ENCODE measurements at regions not wholly inside any gene's neighbourhood (a gene's known extent, or its start where the extent isn't known, plus 50 kb on each side); places are given as distances from the start of the nearest gene placed in this dataset.
"Not testable (repeated sequence)": the region's sequence is repeated elsewhere in the genome, so short reads cannot be mapped to it uniquely, and the experiment has no call there.

DNA sequence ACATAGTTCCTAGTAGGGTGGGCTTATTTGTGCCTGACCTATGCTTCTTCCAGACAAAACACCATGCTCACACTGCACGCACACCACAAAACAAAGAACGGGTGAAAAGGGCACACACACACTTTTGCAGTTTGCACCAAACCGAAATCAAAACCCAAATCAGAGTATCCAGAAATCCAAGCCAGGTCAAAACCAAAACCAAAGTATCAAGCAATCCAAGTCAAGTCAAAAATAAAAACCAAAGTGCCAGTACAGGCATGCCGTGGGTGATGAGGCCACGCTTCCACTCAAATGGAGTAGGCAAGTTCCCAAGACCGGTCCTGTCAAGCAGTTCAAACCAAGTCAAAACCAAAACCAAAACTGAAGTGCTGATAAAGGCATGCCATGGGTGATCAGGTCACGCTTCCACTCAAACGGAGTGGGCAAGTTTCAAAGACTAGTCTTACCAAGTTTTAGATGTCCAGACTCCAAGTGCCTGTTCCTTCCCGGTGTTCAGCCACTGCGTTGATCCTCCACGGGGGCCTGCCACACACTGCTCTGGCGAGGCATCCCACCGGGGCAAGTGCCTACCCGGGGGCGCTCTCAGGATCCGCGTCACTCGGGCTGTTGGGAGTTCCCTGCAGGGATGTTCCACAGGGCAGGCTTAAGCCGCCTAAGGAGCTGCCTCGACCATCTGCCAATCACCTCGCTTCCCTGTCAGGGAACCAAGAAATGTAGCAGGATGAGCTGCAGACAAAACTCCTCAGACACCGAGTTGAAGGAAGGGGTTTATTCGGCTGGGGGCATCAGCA lies 184.5 kb upstream of the SGO1 start:
- not testable (repeated sequence) for DNase-seq

DNA sequence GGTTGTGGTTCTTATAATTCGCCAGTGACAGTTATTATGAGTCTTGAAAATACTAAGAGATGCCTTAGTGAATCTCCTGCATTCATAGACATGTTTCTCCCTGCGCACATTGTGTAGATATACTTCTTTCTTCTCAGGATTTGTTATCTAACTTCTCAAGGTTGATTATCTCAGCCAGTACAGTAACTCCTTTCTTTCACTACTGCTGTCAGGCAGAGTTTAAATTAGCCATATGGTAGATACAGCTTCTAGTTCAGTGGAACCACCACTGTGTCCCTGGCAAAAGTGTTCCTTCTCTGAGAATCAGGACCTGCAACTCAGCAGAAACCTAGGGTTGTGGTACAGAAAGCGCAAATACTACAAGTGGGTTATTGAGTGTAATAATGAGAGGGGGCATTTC lies 175.0 kb upstream of the SGO1 start:
- no peak for DNase-seq

DNA sequence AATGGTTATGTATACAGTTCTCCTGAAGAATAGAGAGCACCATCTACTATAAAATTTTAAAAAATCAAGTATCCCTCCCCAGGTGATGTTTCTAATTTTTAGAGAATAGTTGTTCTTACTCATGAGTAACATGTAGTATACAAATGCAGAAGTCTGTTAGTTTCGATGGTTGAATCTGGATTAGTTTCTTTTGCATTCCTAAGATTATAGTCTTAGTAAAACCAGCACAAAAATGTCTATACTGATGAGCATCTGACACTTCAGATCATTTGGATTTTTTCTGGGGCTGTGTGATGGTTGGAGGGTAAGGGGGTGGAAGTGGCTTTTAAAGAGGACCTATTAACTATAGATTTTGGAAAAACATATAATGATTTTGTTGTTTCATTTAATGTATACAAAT lies 167.3 kb upstream of the SGO1 start:
- no peak for DNase-seq

DNA sequence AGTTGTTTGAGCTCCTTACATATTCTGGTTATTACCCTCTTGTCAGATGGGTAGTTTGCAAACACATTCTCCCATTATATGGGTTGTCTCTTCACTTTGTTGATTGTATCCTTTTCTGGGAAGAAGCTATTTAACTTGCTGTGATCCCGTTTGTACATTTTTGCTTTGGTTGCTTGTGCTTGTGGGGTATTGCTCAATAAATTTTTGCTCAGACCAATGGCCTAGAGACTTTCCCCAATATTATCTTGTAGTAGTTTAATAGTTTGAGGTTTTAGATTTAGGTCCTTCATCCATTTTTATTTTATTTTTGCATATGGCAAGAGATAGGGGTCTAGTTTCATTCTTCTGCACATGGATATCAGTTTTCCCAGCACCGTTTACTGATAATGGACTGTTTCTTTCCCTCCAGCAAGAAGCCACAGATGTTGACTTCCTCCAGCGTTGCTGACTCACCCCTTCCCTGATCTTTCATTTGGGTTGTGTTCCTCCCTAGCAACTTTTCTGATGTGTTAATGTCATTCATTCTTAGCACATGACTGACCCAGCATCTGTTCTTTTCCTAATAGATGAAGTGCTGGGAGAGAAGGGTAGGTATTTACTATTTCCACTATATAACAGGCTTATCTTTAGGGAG lies 166.7 kb upstream of the SGO1 start:
- DNase-seq, result no peak

DNA sequence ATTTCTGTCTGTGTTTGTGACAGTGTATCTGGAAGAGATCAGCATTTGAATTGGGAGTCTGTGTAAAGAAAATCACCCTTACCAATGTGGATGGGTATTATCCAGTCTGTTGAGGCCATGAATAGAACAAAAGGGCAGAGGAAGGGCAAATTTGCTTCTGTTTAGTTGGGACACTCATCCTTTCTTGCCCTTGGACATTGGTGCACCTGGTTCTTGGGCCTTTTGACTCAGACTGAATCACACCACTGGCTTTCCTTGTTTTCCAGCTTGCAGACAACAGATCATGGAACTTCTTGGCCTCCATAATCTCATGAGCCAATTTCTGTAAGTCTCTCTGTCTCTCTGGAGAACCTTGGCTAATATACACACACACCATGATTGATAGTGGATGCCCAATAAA lies 164.4 kb upstream of the SGO1 start:
- DNase-seq, result no peak

DNA sequence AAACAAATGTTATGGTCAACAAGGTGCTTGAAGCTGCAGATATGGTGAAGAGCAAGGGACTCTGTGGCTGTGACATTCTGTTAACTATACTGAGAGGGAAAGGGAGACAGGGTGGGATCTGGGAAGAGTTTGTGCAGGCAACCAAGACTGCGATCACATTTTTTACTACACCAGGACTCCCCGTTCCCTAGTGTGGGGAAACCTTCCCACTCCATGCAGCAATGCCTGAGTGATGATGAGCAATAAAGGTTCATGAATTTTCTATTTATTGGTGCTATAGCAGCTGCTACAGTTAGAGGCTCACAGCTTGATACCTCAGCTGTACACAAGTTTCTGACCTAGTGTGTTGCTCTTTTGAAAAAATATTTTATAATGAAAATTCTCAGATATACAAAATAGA lies 160.9 kb upstream of the SGO1 start:
- DNase-seq, result no peak

DNA sequence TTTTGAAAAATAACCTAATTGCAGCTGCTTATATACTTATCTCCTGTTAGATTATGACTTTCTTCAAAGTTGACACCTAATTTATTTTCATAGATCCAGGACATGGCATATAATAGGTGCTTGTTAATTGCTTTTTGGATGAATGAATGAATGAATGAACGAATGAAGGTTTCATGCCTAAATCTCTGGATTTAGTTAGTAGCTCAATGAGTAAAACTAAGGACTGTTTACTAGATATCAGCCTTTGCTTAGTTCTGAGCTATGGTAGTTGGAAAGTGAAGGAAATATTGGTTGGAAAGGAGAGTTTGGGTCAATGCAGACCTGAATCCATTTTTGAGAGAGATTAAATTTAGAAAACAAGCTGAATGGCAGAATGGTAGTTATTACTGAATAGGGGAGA lies 160.4 kb upstream of the SGO1 start:
- no peak for DNase-seq

DNA sequence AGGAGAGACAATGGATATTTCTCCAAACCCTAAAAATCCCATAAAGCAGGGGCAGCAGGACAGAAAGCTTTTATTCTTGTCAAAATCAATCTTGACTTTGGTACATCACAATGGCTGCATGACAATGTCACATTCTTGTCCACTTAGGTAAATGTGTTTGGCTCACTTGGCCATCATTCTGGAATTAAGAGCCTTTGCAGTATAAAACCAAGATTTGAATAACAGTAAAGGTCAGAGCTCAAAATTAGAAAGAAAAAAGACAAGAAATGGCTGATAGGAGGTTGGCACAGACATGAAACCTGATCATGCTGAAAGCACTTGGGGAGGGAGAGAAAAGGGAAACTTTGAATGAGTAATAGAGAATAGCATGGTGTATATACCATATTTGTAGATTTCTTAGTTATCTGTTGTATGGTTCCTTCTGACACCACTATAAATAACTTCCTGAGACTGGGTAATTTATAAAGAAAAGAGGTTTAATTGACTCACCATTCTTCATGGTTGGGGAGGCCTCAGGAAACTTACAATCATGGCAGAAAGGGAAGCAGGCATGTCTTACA lies 158.5 kb upstream of the SGO1 start:
- no peak for DNase-seq

DNA sequence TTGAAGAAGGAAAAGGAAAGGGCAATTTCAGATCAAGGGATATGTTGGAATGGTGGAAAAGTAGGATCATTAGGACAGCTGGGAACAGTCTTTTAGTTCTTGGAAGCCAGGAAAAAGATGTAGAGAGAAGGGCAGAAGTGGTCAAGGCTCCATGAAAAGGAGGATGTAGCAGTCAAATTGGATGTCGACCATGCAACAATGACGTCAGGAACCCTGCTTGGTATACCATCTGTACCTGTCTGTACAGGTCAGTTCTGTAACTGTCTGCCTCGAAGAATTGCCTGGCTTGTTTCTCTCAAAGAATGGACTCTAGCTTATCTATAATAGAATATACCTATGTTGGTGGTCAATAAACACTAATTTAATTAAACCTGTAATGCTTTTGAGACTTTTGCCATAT lies 157.8 kb upstream of the SGO1 start:
- no peak for DNase-seq

DNA sequence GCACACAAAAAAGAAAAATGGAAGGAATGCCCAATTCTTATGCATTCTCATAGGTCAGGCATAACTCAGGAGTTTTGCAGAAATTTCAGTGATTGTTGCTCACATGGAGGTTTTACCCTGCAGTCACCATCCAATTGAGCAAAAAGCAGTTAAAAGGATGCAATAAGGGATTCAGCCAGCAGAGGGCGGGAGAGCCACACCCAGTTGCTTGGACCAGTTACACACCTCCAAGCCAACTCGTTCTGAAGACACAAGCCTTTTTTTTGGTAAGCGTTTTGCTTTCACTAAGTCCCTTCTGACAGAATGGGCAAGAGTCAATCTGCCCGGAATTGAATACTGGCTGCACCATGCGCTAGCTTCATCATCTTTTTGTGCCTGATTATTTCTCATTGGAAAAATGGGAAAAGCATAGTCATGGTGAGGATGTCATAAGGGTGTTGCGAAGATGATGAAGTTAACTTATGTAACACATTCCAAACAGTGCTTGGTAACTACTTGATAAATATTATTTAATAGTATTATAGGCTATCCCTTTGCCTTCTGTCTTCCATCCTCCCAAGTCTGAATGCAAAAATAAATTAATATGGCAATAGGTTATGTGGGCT lies 154.4 kb upstream of the SGO1 start:
- peak; percentile 32 for DNase-seq

DNA sequence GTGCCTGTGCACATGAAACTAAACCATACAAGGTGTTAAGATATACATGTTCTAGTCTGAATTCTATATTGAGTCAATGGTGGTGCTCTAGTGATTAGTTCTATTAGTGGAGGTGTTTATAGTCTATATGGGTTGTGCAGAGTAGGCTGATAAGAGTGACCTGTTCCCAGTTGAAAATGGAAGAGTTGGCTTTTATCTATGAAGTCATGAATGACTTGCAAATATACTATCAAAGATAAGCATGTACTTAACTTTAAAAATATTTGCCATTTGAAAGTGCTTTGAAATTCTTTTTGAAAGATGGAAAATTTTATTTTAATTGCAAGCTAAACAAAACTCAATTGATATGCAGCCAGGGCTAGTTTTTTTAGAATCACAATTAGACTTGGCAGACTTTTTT lies 150.6 kb upstream of the SGO1 start:
- DNase-seq, result no peak

DNA sequence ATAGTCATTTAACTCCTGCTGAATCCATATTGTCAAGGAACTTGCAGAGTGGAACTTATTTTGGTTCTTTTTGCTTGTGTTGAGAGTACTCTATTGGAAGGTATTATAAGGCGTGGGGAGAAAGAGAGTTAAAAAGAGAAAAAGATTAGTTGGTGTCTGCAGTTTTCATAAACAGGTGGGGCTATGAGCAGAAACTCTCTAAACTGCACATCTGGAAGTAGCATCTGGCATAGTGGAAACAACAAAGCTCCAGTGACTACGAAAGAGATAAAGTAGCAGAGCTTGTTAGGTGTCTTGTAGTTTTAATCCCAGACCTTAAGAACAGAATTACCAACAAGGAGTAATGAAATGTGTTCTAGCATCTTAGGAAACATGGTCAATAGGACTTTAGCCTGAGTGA lies 148.8 kb upstream of the SGO1 start:
- no peak for DNase-seq

DNA sequence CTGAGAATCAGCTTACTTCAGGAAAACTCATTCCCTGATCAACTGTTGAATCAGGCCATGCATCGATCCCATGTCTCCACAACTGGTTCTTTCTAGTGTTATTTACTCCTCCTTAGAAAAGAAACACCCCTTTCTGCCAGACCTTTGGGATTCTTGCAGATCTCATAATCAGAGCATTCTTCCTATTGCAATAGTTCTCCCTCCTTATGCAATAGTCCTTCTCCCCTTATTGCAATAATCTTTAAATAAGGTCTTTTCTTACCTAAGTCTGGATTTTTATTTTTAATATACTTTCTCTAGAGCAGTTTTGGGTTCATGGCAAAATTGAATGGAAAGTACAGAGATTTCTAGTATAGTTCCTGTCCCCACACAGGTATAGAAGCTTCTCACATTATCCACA lies 141.9 kb upstream of the SGO1 start:
- no peak for DNase-seq

DNA sequence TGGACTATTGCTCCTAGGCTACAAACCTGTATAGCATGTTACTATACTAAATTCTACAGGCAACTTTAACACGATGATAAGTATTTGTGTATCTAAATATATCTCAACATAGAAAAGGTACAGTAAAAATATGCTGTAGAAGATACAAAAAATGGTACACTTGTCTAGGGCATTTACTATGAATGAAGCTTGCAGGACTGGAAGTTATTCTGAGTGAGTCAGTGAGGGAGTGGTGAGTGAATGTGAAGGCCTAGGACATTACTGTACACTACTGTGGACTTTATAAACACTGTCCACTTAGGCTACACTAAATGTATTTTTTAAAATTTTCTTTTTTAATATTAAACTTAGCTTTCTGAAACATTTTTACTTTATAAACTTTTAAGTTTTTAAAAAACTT lies 140.5 kb upstream of the SGO1 start:
- DNase-seq, result no peak

DNA sequence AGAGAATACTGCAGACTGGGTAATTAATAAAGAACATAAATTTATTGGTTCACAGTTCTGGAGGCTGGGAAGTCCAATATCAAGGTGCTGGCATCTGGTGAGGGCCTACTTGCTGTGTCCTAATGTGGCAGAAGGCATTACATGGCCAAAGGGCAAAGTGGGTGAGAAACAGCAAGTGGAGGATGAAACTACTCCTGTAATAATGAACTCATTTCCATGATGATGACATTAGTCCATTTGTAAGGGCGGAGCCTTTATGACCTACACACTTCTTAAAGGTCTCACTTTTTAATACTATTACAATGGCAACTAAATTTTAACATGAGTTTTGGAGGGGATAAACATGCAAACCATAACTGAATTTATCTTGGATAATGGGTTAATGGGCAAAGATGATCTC lies 139.6 kb upstream of the SGO1 start:
- no peak for DNase-seq

DNA sequence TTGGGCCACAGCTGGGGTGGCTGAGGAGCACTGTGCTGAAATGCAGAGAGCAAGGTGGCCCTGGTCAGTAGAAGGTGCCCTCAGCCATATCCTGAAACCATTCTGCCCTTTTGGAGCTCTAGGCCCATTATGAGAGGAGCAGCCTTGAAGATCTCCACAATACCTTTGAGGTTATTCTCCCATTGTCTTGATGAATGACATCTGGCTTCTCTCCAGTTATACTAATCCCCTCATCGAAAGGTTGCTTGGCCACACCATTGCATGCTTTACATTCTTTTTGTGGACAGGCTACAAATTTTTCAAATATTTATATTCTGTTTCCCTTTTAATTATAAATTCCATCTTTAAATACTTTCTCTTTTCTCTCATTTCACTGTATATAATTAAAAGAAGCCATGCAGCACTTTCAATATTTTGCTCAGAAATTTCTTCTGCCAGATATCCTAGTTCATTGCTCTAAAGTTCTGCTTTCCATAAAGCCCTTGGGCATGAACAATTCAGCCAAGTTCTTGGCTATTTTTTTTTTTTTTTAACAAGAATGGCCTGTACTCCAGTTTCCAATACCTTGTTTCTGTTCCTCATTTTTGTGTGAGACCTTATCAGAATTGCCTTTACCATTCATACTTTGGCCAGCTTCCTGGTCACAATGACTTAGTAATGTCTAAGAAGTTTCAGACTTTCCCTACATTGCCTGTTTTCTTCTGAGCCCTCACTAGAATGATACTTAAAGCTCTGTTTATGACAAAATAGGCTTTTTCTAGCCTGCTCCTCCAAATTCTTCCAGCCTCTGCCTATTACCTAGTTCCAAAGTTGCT lies 138.9 kb upstream of the SGO1 start:
- DNase-seq, result no peak

DNA sequence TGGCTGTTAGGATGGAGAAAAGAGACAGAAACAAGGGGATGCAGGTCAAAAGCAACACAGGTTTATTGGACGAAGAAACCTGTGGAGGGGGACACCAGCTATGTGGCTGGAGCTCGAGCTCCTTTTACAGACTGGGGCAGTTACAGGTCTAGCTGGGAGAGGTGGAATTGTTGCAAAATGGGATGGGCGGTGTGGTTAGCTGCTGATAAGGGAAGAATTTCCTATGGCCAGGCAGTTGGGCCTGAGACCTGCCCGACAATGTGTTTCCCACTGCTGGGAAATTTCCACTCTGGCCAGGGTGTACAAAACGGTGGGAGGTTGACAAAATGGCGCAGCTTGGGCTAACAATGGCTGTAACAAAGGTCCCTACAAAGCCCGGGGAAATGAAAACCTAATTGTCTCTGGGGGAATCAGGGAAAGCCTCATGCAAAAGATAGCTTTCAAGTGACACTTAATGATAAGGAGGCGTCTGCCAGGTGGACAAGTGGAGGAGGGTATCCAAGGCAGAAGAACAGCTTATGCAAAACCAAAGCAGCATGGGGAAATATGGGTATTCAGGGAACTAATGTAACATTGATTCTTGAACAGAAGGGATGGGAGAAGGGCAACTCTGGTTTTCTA lies 137.4 kb upstream of the SGO1 start:
- no peak for DNase-seq

DNA sequence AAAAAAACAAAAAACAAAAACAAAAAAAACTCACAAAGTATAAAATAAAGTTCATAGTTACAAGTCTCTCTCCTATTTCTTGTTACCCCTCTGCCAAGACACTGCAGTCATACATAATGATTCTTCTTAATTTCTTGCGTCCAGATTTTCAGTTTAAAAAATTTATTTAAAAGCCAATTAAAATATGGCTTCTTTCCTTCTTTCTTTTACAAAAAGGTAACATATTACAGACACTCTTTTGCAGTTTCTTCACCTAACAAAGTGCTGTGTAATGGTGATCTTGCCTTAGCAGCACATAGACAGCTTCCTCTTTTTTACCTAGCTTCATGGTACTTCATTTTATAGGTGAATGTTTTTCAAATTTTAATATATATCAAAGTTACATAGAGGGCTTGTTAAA lies 136.1 kb upstream of the SGO1 start:
- DNase-seq, result no peak

DNA sequence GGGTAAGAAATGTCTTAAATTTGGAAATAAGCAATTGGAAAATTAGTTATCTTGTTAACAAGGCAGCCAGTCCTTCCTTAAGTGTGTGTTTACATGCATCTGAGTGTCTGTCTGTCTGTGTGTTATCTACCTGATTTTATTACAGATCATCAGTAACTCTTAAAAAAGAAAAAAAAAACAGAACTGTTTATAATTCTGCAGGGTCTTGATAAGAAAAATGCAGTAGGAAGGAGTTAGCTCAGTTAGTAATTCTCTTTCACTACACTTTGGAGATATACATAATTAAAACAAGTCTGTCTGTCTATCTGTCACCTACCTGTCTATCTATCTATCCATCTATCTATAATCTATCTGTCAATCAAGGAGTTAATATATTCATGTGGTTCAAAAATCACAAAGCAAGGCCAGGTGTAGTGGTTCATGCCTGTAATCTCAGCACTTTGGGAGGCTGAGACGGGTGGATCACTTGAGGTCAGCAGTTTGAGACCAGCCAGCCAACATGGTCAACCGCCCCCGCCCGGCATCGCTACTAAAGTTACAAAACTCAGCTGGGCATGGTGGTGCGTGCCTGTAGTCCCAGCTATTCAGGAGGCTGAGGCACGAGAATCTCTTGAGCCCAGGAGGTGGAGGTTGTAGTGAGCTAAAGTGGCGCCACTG lies 135.5 kb upstream of the SGO1 start:
- DNase-seq, result no peak

DNA sequence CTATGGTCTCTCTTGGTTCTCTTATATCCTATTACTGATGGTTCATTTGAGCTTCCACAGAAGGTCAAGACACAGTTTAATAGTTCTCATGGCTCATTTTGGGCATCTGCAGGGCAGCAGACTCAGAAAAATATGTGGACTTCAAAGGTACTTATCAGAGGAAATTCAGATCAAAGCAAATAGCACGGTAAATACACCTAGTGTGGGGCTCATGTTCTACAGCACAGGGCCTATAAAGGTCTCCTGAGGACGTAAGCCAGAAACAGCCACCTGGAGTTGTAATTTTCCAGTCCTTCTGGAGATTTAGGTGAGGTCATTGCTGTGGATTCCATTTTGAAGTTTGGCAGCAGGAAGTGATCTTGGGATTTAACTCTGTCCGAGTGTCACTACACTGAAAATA lies 134.5 kb upstream of the SGO1 start:
- no peak for DNase-seq

DNA sequence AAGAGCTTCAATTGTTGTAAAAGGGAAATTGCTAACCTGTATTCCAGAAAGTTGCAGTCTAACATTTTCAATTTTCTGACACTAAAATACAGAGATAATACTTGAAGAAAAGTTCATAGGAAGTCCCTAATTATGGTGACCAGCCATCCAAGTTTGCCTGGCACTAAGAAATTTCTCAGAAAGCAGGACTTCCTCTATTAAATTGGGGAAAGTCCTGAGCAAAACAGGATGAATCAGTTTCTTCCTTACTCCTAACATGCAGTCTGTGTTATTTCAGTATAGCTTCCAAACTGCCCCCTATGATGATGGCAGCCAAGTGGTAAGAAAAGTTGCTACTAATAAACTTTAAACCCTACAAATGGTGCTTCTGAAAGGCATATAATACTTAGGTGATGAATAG lies 133.5 kb upstream of the SGO1 start:
- DNase-seq, result no peak

DNA sequence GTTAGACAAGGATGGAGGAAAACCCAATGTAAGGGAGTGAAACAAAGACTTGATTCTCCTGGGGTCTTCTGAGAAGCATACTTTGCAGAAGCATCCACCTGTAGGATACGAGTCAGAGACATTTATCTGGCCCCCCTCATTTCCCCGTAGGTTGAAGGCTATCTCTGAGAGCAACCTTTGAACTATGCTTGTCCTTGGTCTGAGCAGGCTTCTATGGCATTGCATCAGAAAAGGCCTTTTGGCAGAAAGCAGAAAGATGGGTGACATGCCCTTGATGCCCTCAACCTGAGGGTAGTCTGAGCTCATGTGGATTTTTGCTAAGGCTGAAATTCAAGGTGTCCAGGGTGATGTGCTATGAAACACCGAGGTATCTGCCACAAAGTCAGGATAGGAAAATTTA lies 131.6 kb upstream of the SGO1 start:
- no peak for DNase-seq
